NCI-H2196 (cell line): ENCODE measurements at regions not wholly inside any gene's neighbourhood (a gene's known extent, or its start where the extent isn't known, plus 50 kb on each side); places are given as distances from the start of the nearest gene placed in this dataset.
"Not testable (repeated sequence)": the region's sequence is repeated elsewhere in the genome, so short reads cannot be mapped to it uniquely, and the experiment has no call there.

ENCODE experiments used
- DNase-seq: peaks from one replicate; lab custom pipeline; 2025; ENCODE audit not compliant: unreplicated experiment; lab: John Stamatoyannopoulos, UW

- DNase-seq: peak; percentile 5
Observed at GRCh38 chr4:99763635-99764101, 53.0 kb upstream of the DAPP1 start.

GRCh38 chr4:99762728-99763127 lies 53.9 kb upstream of the DAPP1 start:
- DNase-seq: no peak

DNA sequence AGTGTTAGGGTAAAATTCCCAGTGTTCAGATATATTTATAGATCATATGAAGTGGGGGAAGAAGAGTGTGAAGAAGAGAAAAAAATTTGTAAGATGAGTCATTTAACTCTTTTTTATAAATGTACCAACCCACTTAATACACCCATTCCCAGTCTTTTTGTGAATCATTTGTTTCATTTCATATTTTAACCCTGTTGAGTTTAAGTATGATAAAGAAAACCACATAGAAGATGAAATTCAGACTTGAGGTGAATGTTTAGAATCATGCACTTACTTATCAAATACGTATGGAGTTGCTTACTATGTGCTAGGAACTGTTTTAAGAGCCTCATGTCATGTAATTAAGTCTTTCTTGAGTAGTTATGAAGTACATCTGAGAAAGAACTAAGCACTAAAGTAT lies 56.6 kb upstream of the DAPP1 start:
- DNase-seq: no peak

GRCh38 chr4:99759346-99759984 lies 57.2 kb upstream of the DAPP1 start:
- no peak for DNase-seq

DNA sequence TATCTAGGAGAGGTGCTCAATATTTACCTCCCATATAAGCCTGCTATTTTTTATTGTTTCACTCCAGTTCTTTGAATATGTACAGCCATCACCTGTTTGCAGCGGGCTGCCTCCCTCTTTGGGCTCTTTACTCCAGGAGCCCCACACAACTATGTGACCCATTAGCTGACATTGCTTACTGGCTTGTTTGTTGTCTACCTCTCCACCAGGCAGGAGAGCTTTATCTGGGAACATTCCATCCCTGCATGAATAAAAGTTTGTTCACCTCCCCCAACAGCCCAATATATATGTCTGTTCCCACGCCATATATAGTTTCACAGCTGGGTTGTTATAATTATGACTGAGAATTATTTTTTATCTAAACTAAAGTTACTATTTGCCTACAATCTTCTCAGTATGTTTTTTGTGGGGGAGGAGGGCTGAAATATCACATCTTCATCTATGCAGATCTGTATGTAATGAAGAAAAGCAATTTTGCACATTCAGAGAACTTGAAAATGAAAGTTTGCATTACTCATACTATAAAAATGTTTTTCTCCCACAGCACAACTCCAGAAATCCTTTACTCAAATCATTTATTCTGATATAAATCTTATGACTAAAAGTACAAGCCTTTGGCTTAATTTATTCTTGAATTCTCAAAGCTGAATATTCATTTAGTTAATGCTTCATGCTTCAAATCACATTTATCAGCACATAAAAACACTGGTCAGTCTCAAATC lies 61.2 kb upstream of the DAPP1 start:
- no peak for DNase-seq

- no peak for DNase-seq
Observed at GRCh38 chr4:99754756-99755155, 61.9 kb upstream of the DAPP1 start.

DNA sequence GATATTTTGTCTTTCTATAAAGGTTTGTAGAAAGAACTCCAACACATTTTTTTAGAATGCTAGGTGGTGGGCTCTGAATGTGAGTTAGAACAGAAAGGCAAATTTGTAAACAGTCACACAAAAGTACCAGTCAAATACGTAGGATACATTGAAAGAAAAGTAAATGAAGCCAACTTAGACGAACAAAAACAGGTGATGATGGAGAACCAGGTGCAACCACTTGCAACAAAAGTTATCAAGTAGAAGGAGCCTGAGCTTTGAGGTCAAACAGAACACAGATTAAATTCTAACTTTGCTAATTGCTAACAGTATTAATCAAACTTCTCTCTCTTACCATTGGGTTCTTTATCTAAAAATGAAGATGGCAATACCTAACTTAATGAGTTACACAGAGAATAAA lies 62.7 kb upstream of the DAPP1 start:
- DNase-seq: no peak

DNA sequence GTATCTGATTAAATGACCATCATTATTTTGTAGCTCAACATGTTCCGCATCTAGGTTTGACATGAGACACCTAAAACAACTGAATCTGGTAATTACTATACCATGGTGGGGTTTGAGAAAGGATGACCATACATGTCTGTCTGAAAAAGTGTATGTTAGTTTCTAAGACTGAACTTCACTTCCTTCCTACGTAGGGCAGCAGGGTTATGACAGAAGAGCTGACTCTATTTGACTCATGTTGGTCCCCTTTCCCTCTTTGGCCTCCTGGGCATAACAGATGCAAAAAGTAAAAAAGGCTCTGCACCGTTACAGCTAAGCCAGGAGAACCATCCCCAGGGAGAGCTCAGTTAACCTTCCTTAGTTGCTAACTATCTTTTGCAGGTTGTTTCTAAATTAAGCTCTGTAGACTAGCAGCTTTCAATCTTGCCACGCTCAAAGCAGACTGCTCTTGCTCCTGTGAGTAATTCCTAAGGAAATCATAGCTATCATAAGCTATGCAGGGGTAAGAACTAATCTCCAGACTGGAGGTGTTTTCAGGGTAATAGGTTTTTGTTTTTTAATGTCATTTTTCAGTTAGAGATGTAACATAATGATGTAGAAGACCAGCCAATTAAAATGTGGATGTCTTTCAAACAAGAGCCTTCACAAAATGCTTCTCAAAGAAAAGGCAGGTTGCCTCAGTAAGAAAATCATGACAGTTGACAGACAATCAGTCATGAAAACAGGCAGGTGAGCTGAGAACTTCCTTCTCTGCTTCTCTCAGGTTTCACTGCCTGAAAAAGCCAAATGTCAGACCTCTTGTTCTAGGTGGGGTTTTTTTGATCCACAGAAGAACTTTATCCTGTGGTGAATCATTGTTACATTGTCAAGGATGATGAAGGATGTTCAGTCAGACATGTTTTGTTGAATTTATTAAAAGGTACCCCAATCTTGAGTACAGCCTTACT lies 66.9 kb upstream of the DAPP1 start:
- DNase-seq: no peak

DNA sequence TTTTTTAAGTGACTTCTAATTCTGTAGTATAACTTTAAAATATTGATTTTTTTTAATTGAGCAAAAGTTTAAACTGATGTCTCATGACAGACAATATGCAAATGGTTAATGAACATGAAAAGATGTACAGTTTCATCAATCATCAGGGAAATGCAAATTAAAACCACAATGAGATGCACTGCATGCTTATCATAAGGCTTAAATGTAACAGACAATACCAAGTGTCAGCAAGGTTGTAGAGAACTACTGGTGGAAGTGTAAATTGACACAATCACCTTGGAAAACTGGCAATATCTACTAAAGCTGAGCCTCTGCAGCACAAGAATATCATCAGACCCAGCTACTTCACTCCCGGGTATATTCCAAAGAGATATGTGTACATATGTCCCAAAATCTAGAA lies 70.2 kb upstream of the DAPP1 start:
- DNase-seq: no peak

DNA sequence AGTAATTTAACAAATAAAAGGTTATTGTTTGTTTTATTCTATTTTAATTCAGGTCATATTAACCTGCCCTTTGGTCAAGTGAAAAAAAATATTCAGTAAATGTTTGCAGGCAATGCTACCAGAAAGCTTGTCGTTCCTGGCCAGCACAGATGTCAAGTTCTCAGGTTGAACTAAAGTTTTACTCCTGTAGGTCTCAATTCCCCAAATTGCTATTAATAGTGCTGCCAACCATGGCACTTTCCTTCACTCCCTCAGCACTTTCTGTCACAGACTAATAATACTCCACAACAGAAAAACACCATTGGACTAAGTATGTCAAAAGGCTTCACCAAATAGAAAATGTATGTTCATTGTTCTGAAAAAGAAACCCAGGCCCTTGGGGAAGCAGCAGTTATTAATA lies 79.2 kb upstream of the C4orf54 start:
- no peak for DNase-seq

GRCh38 chr4:99735822-99736221 lies 78.2 kb upstream of the C4orf54 start:
- DNase-seq: no peak

GRCh38 chr4:99734583-99735322 lies 77.1 kb upstream of the C4orf54 start:
- no peak for DNase-seq

GRCh38 chr4:99733455-99733854 lies 75.8 kb upstream of the C4orf54 start:
- not testable (repeated sequence) for DNase-seq

DNA sequence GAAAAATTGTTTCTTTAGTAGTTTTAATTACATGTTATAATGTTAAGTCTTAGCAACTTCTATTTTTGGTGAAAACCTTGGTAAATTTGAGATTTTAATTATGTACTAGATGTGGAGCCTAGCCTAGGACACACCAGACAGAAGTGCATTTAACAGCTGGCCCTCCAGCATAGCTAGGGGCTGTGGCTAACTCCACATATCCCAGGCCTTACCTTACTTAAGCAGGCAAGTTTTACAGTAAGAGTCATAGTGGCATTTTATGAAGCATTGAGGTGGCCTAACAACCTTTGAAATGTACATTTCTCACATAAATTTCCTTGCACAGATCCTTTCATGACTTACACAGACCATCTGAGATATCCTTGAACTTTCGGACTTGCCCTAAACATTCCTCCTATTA lies 71.6 kb upstream of the C4orf54 start:
- DNase-seq: no peak

- no peak for DNase-seq
Observed at GRCh38 chr4:99724067-99724466, 66.4 kb upstream of the C4orf54 start.

DNA sequence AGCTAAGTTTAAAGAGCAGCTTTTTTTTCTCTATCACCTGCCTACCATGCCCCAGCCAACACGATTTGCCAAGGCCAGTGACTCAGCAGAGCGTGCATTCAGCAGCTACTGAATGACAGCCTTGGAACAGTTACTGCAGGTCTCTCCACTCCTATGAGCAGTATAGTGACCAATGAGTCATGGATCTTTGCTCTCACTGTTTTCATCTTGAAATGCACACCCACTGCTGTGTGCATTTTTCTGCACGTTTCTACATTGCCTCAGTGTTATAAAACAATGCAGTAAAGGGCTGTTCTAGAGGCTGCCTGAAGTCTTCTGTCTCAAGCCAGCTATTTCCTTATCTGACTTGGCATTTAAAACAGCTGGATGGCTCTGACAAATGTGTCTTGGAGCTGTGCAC lies 66.0 kb upstream of the C4orf54 start:
- peak; percentile 3 for DNase-seq

DNA sequence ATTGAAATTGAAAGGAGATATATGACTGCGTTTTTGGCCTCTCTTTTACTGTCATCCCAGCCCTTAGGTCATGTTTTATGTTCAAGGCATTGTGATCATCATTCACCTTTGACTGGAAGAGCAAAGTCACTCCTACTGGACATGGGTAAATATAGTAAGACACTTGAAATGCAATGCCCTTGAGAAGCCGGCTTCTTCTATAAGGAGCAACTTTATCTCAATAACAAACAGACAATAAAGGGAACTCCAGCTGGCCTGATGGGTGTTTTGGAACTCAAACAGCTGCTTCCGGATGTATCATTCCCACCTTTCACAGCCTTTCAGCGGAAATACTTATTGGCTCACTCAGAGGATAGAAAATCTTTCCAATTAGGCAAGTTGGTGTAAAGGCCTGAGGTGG lies 65.1 kb upstream of the C4orf54 start:
- no peak for DNase-seq

DNA sequence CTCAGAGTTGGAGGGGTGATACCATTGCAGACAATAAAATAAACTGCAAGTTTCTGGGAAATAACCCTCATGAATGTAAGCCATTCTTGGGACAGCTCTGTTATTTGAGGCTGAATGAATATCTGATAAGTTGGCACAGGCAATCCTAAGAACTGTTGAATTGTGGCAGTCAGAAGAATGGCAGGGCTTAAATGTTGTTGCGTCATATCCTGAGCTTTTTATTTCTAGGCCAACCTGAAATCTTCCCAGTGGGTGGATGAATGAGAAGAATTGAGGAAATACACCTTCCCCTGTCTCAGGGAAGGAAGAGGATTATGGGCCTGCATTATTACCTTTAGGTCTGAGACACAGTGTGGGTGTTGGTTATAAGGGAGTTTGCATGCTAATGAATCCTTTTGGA lies 64.4 kb upstream of the C4orf54 start:
- DNase-seq: no peak

DNA sequence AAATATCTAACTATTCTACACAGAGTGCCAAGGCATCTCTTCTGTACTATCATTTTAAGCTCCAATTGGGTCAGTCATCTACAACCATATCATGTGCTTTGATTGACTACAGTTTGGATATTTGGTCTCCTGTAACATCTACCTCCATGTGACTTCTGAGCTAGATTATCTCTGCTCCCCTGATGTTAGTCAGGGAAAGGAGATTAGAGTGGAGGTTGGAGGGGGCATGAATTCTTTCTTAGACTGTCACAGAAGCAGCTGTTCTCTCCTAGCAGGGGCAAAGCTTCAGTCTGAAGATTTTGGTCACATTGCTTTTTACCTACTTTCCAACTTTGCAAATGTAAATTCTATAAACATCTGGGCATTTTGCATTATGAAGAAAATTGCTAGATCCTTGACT lies 62.6 kb upstream of the C4orf54 start:
- DNase-seq: no peak

- DNase-seq: no peak
Observed at GRCh38 chr4:99716996-99717395, 59.4 kb upstream of the C4orf54 start.

GRCh38 chr4:99715286-99715685 lies 57.7 kb upstream of the C4orf54 start:
- DNase-seq: no peak
